Neural progenitor cell (in vitro differentiated cells): ENCODE measurements at regions not wholly inside any gene's neighbourhood (a gene's known extent, or its start where the extent isn't known, plus 50 kb on each side); places are given as distances from the start of the nearest gene placed in this dataset.

ENCODE experiments used
- EZH2 ChIP-seq: fragments of 200-600 bp; sonication (generic); IDR thresholded peaks from 2 replicates; pipeline ENCODE4 v1.6.1; 2017; ENCODE audit warnings: antibody characterized with exemption, mild to moderate bottlenecking, moderate library complexity
- TF ChIP-seq, protein P1 (sequence below): fragments of 200-600 bp; sonication (generic); IDR thresholded peaks from 2 replicates; pipeline ENCODE4 v1.5.1; 2017; ENCODE audit warnings: antibody characterized with exemption, mild to moderate bottlenecking

GRCh38 chr2:146246002-146246735, 1598.7 kb upstream of the ACVR2A start:
- TF ChIP-seq, protein P1, sequence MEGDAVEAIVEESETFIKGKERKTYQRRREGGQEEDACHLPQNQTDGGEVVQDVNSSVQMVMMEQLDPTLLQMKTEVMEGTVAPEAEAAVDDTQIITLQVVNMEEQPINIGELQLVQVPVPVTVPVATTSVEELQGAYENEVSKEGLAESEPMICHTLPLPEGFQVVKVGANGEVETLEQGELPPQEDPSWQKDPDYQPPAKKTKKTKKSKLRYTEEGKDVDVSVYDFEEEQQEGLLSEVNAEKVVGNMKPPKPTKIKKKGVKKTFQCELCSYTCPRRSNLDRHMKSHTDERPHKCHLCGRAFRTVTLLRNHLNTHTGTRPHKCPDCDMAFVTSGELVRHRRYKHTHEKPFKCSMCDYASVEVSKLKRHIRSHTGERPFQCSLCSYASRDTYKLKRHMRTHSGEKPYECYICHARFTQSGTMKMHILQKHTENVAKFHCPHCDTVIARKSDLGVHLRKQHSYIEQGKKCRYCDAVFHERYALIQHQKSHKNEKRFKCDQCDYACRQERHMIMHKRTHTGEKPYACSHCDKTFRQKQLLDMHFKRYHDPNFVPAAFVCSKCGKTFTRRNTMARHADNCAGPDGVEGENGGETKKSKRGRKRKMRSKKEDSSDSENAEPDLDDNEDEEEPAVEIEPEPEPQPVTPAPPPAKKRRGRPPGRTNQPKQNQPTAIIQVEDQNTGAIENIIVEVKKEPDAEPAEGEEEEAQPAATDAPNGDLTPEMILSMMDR = no peak
- no peak for TF ChIP-seq EZH2
